RPMI7951 (cell line): ENCODE measurements at regions not wholly inside any gene's neighbourhood (a gene's known extent, or its start where the extent isn't known, plus 50 kb on each side); places are given as distances from the start of the nearest gene placed in this dataset.

ENCODE experiments used
- DNase-seq: peaks from one replicate; pipeline ENCODE4 v3.0.0-alpha.2; 2012; ENCODE audit warnings: low read depth

- no peak for DNase-seq
These were observed 65.3 kb upstream of the C14orf180 start for GRCh38 chr14:104514156-104514848.

GRCh38 chr14:104515059-104515810 is 64.3 kb upstream of the C14orf180 start:
- no peak for DNase-seq

DNA sequence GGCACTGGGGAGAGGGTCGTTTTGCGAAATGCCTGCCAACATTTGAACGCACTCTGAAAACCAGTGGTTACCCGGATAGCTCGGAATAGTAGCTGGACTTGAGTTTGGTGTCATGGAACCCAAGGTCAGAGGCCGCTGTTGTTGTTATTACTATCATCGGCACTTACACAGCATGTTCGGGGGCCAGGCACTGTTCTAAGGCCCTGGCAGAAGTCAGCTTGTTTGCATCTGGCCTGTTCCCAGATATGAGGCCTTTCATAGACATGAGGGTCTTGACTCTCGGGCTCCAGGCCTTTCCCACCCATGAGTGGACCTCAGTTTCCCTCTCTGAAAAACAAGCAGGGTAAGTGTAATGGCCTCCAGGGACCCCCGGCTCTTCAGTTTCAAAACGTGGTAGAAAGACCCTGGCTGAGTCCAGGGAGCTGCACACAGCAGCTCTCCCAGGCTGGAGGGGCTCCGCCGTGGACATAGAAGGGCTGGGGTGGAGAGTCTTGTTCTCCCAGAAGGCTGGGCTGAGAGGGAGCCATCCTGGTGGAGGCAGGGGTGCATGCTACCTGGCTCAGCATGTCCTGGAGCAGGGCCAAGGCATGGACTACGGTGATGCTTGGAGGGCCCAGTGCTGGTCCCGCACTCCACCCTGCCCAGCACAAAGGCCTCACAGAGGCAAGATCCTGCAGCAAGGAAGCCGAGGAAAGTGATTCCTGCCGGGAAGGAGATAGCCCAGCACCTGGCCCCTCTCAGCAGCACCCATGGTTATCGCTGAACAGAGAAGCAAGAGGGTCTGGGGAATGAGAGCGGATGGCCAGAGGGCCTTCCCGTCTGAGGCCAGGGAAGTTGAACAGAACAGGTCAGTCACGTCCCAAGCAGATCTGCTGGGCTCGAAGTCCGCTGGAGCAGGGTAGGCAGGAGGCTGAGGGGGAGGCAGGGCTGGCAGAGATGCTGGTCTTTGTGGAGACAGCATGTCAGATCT is 63.5 kb upstream of the C14orf180 start:
- DNase-seq = no peak

DNA sequence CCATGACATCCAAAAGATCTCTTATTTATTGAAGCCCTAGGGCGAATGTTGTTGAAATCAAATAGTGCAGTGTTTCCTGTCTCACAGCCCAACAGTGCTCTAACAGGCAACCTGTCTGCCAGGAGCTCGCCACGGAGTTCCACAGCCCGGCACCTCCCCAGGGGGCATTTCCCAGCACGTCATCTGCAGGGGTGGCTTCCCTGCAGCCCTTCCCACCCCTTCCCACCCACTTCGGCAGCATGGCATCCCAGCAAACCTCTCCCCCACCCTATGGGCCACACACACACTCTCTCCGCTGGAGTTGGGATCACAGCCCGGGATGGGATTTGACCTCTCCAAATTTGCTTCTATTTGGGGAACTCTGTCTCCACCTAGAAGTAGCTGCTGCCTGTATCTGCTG is 62.7 kb upstream of the C14orf180 start:
- no peak for DNase-seq

- no peak for DNase-seq
These were observed 62.1 kb upstream of the C14orf180 start for GRCh38 chr14:104517426-104517825.

DNA sequence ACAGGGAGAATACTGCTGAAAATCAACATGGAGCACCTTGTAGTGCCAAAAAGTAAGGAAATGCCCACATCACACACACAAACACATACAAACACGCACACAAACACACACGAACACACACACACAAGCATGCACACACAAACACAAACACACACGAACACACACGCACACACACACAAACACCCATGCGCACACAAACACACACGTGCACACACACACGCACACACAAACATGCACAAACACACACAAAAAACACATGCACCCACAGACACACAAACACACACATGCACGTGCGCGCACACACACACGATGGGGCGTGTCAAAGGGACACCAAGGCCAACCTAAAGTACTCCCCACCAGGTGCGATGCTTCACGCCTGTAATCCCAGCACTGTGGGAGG is 61.7 kb upstream of the C14orf180 start:
- DNase-seq = no peak

DNA sequence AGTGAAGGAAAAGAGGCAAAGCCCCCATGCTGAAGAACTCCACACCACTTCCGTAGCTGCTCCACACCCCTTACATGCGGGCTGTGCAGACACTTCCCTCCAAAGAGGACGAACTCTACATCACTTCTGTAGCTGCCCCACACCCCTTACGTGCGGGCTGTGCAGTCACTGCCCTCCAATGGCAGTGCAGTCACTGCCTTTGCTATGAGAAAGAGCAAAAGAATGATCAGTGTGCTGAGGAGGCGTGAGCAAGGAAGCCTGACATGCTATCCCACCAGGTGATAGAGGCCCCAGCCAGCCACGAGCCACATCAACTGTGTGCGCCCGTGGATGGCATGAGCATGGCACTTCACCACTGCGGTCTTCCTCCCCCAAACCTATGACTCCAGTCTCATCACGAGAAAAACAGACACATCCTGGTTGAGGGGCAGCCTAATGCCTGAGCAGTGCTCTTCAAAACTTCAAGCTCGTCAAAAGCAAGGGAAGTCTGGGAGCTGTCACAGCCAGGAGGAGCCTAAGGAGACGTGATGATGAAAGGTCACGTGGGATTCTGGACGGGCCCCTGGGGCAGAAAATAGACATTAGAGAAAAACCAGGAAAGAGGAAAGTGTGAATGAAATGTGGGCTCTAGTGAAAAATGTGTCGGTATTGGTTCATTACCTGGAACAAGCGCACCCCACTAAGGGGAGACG is 60.8 kb upstream of the C14orf180 start:
- DNase-seq = no peak

GRCh38 chr14:104519721-104520120 is 59.8 kb upstream of the C14orf180 start:
- DNase-seq = no peak

DNA sequence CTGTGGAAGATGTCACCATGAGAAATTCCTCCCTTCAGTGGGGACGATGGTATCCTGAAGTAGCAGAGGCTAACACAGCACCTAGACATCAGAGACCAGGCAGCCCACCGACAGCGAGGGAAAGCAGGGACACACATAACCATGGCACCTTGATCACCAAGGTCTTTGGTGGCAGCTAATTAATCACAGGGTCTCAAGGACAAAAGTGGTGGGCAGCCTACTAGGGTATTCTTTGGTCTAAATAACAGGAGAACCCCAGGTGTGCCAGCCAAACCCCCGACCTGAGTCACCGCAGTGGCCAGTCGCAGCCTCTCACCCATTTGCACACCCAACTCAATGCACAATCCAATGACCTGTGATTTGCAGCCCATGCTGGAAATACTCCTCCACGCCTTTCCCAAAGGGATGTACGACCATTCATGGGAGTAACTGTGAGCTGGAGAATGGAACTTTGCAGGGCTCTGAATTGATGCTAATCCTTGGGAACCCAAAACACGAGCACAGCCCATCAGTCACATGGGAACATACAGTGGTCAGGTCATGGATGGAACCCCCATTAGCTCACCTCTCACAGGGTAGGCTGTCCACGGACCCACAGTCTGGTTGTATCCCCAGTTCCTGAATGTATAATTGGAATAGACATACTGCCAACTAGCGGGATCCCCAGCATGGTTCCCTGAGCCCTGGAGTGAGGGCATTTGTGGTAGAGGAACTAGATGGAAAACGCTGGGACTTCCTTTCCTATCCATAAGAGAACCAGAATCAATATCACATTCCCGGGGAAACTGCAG is 58.7 kb upstream of the C14orf180 start:
- DNase-seq = no peak

DNA sequence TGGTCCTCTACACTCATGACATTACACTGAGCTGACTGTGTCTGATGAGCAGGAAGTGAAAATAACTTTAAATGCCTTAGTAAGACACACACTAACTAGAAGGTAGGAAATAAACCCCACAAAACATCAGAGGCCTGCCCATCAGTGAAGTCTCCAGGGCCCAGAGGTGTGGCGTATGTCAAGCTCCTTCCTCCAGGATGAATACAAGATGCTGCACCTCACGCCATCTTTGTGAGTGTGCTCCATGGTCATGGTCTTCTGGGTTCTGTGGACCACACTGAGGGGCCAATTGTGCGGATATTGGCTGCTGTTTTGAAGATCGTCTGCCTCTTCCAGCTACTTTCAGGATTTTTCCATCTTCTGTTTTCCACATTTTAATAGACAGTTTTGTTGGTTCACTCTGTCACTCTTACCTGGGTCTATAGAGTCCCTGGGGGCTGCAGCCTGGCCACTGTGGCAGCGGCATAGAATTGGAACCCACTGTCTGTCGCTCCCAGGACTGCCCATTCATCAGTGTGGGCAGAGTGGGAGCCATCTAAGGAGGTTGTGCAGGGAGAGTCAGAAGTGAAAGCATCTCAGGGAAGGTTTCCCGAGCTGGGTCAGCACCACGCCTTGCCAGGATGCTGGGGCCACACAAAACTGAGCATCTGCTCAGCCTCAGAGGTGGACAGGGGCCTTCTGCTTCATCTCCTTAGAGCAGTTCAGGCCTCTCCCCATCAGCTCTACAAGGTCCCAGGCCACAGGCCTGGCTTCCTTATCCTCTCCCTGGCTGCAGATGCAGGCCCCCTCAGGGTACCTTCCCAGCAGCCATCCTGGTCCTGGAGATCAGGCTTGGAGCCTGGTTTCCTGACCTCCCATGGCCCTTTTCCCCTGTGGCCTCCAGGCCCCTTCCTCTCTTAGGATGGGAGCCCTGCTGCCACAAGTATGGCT is 57.5 kb upstream of the C14orf180 start:
- no peak for DNase-seq

GRCh38 chr14:104522926-104523545 is 56.5 kb upstream of the C14orf180 start:
- DNase-seq = no peak

- DNase-seq = no peak
These were observed 56.0 kb upstream of the C14orf180 start for GRCh38 chr14:104523546-104523935.

GRCh38 chr14:104524726-104525125 is 54.8 kb upstream of the C14orf180 start:
- DNase-seq = no peak

GRCh38 chr14:104526723-104527645 is 52.6 kb upstream of the C14orf180 start:
- no peak for DNase-seq

DNA sequence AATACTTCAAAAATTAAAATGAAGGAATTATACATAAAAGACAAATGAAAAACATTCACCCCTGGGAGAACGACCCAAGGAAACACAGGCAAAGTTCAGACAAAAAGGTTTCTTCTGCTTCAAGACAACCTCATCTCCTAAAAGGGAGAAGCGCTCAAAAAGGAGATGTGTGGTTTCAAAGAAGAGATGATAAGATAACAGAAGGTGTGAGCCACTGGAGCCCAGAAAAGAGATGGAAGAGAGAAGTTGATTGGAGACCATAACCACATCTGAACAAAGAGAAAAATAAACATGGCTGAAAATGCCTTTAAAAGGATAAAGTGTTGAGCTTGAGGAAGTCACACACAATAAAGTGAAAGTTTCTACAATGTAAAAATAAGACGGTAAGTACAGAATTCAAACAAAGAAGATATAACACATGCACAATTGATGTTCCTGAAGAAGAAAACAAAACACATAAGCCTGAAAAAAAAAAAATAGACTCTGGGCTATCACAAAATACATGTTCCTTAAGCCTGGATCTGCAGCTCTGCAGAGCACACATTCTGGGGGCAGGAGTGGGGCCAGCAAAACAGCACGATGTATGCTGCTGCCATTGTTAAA is 51.6 kb upstream of the C14orf180 start:
- no peak for DNase-seq

- DNase-seq = no peak
These were observed 51.1 kb upstream of the C14orf180 start for GRCh38 chr14:104528496-104528895.
